GM12878 (cell line): ENCODE measurements at regions not wholly inside any gene's neighbourhood (a gene's known extent, or its start where the extent isn't known, plus 50 kb on each side); places are given as distances from the start of the nearest gene placed in this dataset.

Experiments
- CREB1 ChIP-seq: IDR thresholded peaks from 2 replicates; pipeline ENCODE4 v1.6.1; 2012; ENCODE audit warnings: low read depth, mild to moderate bottlenecking, inconsistent platforms
- HDAC6 ChIP-seq: fragments of 200-600 bp; sonication (generic); IDR thresholded peaks from one replicate; pipeline ENCODE4 v1.8.0; 2017; ENCODE audit warnings: antibody characterized with exemption; ENCODE audit not compliant: unreplicated experiment
- LARP7 ChIP-seq: fragments of 450-650 bp; IDR thresholded peaks from 2 replicates; pipeline ENCODE4 v1.6.1; 2017; ENCODE audit warnings: mild to moderate bottlenecking
- MYC ChIP-seq: IDR thresholded peaks from 2 replicates; pipeline ENCODE4 v1.6.1; 2011; ENCODE audit warnings: mild to moderate bottlenecking, low read length, moderate library complexity, inconsistent platforms; ENCODE audit not compliant: insufficient read depth, insufficient replicate concordance, insufficient read length, severe bottlenecking
- NFYB ChIP-seq: IDR thresholded peaks from 2 replicates; pipeline ENCODE4 v1.6.1; 2011; ENCODE audit warnings: low read depth, mild to moderate bottlenecking, low read length, improper control_type of control experiment, moderate library complexity; ENCODE audit not compliant: insufficient read depth
- POLR2A ChIP-seq: IDR thresholded peaks from 2 replicates; pipeline ENCODE4 v1.6.1; 2011; ENCODE audit warnings: low read depth, mild to moderate bottlenecking, low read length
- POLR2AphosphoS5 ChIP-seq: IDR thresholded peaks from 2 replicates; pipeline ENCODE4 v1.6.1; 2011; ENCODE audit warnings: mild to moderate bottlenecking, low read length, inconsistent platforms
- SIN3A ChIP-seq: IDR thresholded peaks from 2 replicates; pipeline ENCODE4 v1.6.1; 2012; ENCODE audit warnings: low read depth, low read length, improper control_type of control experiment
- SP1 ChIP-seq: IDR thresholded peaks from one replicate; pipeline ENCODE4 v1.6.1; 2011; ENCODE audit warnings: low read depth, low read length
- USF2 ChIP-seq: IDR thresholded peaks from 2 replicates; pipeline ENCODE4 v1.6.1; 2011; ENCODE audit warnings: low read depth, low read length, improper control_type of control experiment, borderline replicate concordance
- ZNF687 ChIP-seq: fragments of 450-650 bp; IDR thresholded peaks from 2 replicates; pipeline ENCODE4 v1.6.1; 2017; ENCODE audit warnings: mild to moderate bottlenecking, moderate library complexity
- TF ChIP-seq, protein P1 (sequence below), 3 experiments: IDR thresholded peaks in 2 of 3; conservative IDR thresholded peaks in 1 of 3; 2 replicates each; pipeline ENCODE4 v1.5.1; 2011; ENCODE audit warnings: low read depth in 3 of 3, low read length in 3 of 3, mild to moderate bottlenecking in 3 of 3, control low read depth in 2 of 3, moderate library complexity in 2 of 3, inconsistent platforms in 1 of 3, mixed read lengths in 1 of 3; ENCODE audit not compliant: control insufficient read depth in 2 of 3, insufficient read depth in 1 of 3; ENCODE audit errors: extremely low read depth in 1 of 3
- TF ChIP-seq, protein P2 (sequence below): IDR thresholded peaks from 2 replicates; pipeline ENCODE4 v1.6.1; 2011; ENCODE audit warnings: borderline replicate concordance, low read depth, mild to moderate bottlenecking, moderate library complexity, low read length; ENCODE audit not compliant: insufficient read depth, poor library complexity, severe bottlenecking

DNA sequence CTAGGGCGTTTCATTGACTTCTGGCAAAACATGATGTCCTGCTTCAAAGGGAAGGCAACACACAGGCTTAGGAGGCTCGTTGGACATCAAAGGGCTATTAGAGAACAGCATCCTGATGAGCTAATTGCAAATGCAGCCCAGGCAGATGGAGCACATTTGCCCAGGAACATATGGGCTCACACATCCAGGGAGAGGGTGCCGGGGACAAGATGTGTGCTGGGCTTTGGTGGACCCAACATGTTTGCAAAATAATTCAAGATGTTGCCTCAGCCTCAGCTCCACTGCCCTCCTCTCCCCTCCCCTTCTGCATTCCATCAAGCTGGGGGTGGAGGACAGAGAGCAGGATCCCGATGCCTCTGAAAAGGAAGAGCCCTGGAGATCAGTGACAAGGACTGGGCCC, 217.1 kb upstream of the ZMIZ1 start:
- TF ChIP-seq ZNF687 (no peak), POLR2A (no peak), SP1 (no peak), MYC (no peak), CREB1 (no peak), LARP7 (no peak), POLR2AphosphoS5 (no peak), HDAC6 (no peak), USF2 (no peak), NFYB (no peak), SIN3A (no peak)
- TF ChIP-seq, protein P1, sequence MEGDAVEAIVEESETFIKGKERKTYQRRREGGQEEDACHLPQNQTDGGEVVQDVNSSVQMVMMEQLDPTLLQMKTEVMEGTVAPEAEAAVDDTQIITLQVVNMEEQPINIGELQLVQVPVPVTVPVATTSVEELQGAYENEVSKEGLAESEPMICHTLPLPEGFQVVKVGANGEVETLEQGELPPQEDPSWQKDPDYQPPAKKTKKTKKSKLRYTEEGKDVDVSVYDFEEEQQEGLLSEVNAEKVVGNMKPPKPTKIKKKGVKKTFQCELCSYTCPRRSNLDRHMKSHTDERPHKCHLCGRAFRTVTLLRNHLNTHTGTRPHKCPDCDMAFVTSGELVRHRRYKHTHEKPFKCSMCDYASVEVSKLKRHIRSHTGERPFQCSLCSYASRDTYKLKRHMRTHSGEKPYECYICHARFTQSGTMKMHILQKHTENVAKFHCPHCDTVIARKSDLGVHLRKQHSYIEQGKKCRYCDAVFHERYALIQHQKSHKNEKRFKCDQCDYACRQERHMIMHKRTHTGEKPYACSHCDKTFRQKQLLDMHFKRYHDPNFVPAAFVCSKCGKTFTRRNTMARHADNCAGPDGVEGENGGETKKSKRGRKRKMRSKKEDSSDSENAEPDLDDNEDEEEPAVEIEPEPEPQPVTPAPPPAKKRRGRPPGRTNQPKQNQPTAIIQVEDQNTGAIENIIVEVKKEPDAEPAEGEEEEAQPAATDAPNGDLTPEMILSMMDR (IDR thresholded peaks at IDR 0.05 in 2 of 3, conservative IDR thresholded peaks at IDR 0.05 in 1 of 3; ENCODE audit: control insufficient read depth in 2 of 3, extremely low read depth in 1 of 3, insufficient read depth in 1 of 3, low read depth in 3 of 3, low read length in 3 of 3): no peak
- TF ChIP-seq, protein P2, sequence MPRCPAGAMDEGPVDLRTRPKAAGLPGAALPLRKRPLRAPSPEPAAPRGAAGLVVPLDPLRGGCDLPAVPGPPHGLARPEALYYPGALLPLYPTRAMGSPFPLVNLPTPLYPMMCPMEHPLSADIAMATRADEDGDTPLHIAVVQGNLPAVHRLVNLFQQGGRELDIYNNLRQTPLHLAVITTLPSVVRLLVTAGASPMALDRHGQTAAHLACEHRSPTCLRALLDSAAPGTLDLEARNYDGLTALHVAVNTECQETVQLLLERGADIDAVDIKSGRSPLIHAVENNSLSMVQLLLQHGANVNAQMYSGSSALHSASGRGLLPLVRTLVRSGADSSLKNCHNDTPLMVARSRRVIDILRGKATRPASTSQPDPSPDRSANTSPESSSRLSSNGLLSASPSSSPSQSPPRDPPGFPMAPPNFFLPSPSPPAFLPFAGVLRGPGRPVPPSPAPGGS: no peak
